Suprapubic skin (tissue), 4 donors: ENCODE measurements at regions not wholly inside any gene's neighbourhood (a gene's known extent, or its start where the extent isn't known, plus 50 kb on each side); places are given as distances from the start of the nearest gene placed in this dataset.

Experiments used
- DNase-seq, 2 donors: peaks; one replicate each; pipeline ENCODE4 v3.0.0-alpha.2; 2019; ENCODE audit warnings: low spot score in 2 of 2
- H3K27ac ChIP-seq: fragments of 200-600 bp; sonication (generic); one replicate; pipeline ENCODE4 v1.5.1; 2019
- H3K27me3 ChIP-seq: fragments of 200-600 bp; sonication (generic); one replicate; pipeline ENCODE4 v1.5.1; 2019
- H3K36me3 ChIP-seq: fragments of 200-600 bp; sonication (generic); one replicate; pipeline ENCODE4 v1.5.1; 2019
- H3K4me1 ChIP-seq: fragments of 200-600 bp; sonication (generic); one replicate; pipeline ENCODE4 v1.5.1; 2019
- H3K4me3 ChIP-seq: fragments of 200-600 bp; sonication (generic); one replicate; pipeline ENCODE4 v1.5.1; 2019; ENCODE audit warnings: mild to moderate bottlenecking
- H3K9me3 ChIP-seq: fragments of 200-600 bp; sonication (generic); one replicate; pipeline ENCODE4 v1.5.1; 2019
- CTCF ChIP-seq, 2 donors: fragments of 200-600 bp in 1 of 2; fragments of 450-650 bp in 1 of 2; sonication (generic) in 1 of 2; IDR thresholded peaks; one replicate each; pipeline ENCODE4 v1.5.1; 2016 to 2019; ENCODE audit warnings: antibody characterized with exemption in 2 of 2, mild to moderate bottlenecking in 1 of 2, moderate library complexity in 1 of 2
- EP300 ChIP-seq: sonication (generic); formaldehyde crosslinking; IDR thresholded peaks from one replicate; pipeline ENCODE4 v1.6.1; 2017; ENCODE audit warnings: antibody characterized with exemption
- POLR2A ChIP-seq, 2 donors: fragments of 450-650 bp; IDR thresholded peaks; one replicate each; pipeline ENCODE4 v1.6.1; 2017; ENCODE audit warnings: antibody characterized with exemption in 2 of 2, mild to moderate bottlenecking in 2 of 2, moderate library complexity in 2 of 2
- POLR2AphosphoS5 ChIP-seq, 3 donors: sonication (generic); formaldehyde crosslinking; IDR thresholded peaks; one replicate each; pipeline ENCODE4 v1.6.1; 2017; ENCODE audit warnings: antibody characterized with exemption in 3 of 3
- WGBS: methylation state at CpG from one replicate; pipeline ENCODE4 v1.1.5; 2018; 5-methylcytosine and 5-hydroxymethylcytosine counted together

DNA sequence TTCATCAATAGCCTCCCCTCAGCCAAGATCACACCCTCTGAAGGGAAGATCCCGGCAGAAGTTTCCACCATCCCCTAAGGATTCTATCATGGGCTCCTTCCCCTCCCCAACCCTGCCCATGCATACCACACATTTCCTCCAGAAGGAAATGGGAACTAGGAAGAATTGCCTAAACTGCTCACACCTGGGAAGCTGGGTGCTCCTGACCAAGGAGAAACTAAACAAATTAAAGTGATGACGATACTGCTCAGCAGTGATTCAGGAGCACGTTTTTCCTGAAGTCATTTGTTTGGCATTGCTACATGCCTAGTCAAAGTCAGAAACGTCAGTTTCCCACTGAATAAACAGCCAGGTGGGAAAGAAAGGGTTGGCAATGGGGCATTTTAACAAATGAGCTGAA is 136.1 kb upstream of the CDYL start:
- DNase-seq: no peak
- H3K36me3 ChIP-seq: no peaks in the 10 kb centered on the region
- no peak overlapping the region for H3K4me3 ChIP-seq
- peaks cover 19% of the 10 kb centered on the region for H3K4me1 ChIP-seq
- TF ChIP-seq EP300: no peak
- no peak for TF ChIP-seq POLR2A (IDR thresholded peaks at IDR 0.05)
- no peak for TF ChIP-seq POLR2AphosphoS5 (IDR thresholded peaks at IDR 0.05)
- TF ChIP-seq CTCF (IDR thresholded peaks at IDR 0.05): no peak
- no peaks in the 10 kb centered on the region for H3K27me3 ChIP-seq
- no peaks in the 10 kb centered on the region for H3K9me3 ChIP-seq
- no peak overlapping the region for H3K27ac ChIP-seq
- 6% methylated on average over 4 of the region's 4 CpGs for WGBS

GRCh38 chr6:4638641-4639040 is 137.6 kb upstream of the CDYL start:
- no peak for DNase-seq
- Histone ChIP-seq H3K9me3 (no peaks in the 10 kb centered on the region), H3K4me1 (peaks cover 13% of the 10 kb centered on the region), H3K27ac (no peak overlapping the region), H3K36me3 (no peaks in the 10 kb centered on the region), H3K27me3 (no peaks in the 10 kb centered on the region), H3K4me3 (no peak overlapping the region)
- WGBS: 90% methylated on average over 1 of the region's 1 CpG
- TF ChIP-seq POLR2A (IDR thresholded peaks at IDR 0.05): no peak
- TF ChIP-seq CTCF (IDR thresholded peaks at IDR 0.05): no peak
- no peak for TF ChIP-seq EP300
- no peak for TF ChIP-seq POLR2AphosphoS5 (IDR thresholded peaks at IDR 0.05)

GRCh38 chr6:4637691-4638433 is 138.3 kb upstream of the CDYL start:
- H3K4me1 ChIP-seq: peaks cover 13% of the 10 kb centered on the region
- H3K27me3 ChIP-seq: no peaks in the 10 kb centered on the region
- DNase-seq: no peak
- H3K4me3 ChIP-seq: no peak overlapping the region
- 95% methylated on average over 5 of the region's 5 CpGs for WGBS
- no peaks in the 10 kb centered on the region for H3K9me3 ChIP-seq
- TF ChIP-seq CTCF (IDR thresholded peaks at IDR 0.05) (no peak), POLR2AphosphoS5 (IDR thresholded peaks at IDR 0.05) (no peak), EP300 (no peak), POLR2A (IDR thresholded peaks at IDR 0.05) (no peak)
- H3K36me3 ChIP-seq: no peaks in the 10 kb centered on the region
- no peak overlapping the region for H3K27ac ChIP-seq

DNA sequence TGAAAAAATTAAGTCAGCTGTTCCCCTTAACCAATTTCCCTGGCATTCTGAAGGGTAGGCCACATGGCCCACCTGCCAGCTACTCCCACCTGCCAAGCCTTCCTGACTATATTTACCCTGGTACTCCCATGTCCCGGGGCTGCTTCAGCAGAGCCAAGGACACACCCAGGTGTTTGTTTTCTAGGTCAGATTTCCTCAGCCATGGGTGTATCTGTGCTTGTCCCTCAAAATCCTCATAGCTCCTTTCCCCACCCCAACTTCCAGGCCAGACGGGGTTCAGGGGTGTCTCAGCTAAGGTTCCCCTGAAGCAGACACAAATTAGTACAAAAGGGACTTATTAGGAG is 139.4 kb upstream of the CDYL start:
- Histone ChIP-seq H3K27ac (peak overlapping the region; percentile 61), H3K36me3 (no peaks in the 10 kb centered on the region), H3K4me1 (peaks cover 13% of the 10 kb centered on the region), H3K4me3 (no peak overlapping the region), H3K27me3 (no peaks in the 10 kb centered on the region), H3K9me3 (no peaks in the 10 kb centered on the region)
- TF ChIP-seq POLR2A (IDR thresholded peaks at IDR 0.05): no peak
- TF ChIP-seq EP300: no peak
- no peak for TF ChIP-seq POLR2AphosphoS5 (IDR thresholded peaks at IDR 0.05)
- no peak for TF ChIP-seq CTCF (IDR thresholded peaks at IDR 0.05)
- DNase-seq: no peak
- 52% methylated on average over 2 of the region's 2 CpGs for WGBS

GRCh38 chr6:4636191-4636880 is 139.9 kb upstream of the CDYL start:
- TF ChIP-seq EP300 (no peak), POLR2A (IDR thresholded peaks at IDR 0.05) (no peak), CTCF (IDR thresholded peaks at IDR 0.05) (no peak), POLR2AphosphoS5 (IDR thresholded peaks at IDR 0.05) (no peak)
- peak overlapping the region; percentile 61 for H3K27ac ChIP-seq

More at GRCh38 chr6:4636191-4636880, 139.9 kb upstream of the CDYL start:
- Histone ChIP-seq H3K9me3 (no peaks in the 10 kb centered on the region), H3K27me3 (no peaks in the 10 kb centered on the region), H3K36me3 (no peaks in the 10 kb centered on the region), H3K4me1 (peaks cover 13% of the 10 kb centered on the region), H3K4me3 (no peak overlapping the region)
- 66% methylated on average over 14 of the region's 14 CpGs for WGBS
- DNase-seq: no peak
